ENCODE measurements at regions not wholly inside any gene's neighbourhood (a gene's known extent, or its start where the extent isn't known, plus 50 kb on each side); places are given as distances from the start of the nearest gene placed in this dataset.

DNA sequence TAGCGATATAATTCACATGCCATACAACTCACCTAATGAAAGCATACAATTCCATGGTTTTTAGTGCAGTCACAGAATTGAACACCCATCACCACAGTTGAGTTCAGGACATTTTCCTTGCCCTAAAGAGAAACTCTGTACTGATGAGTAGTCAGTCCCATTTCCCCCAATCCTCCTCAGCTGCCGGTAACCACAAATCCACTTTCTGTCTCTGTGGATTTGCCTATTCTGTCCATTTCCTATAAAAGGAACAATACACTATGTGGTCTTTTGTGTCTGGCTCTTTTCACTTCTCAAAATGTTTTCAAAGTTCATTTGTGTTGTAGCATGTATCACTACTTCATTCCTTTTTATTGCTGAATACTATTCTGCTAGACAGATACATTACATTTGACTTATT, 67.9 kb upstream of the TGM3 start:
- TF ChIP-seq EZH2 (IDR thresholded peaks at IDR 0.05; ENCODE audit: insufficient read depth, poor library complexity, severe bottlenecking): no peak
- no peak for TF ChIP-seq EZH2phosphoT487 (IDR thresholded peaks at IDR 0.05; ENCODE audit: insufficient read depth, low read depth)
